GM12892 (cell line): ENCODE measurements at regions not wholly inside any gene's neighbourhood (a gene's known extent, or its start where the extent isn't known, plus 50 kb on each side); places are given as distances from the start of the nearest gene placed in this dataset.

Experiments
- POLR2A ChIP-seq: IDR thresholded peaks from 2 replicates; pipeline ENCODE4 v1.6.1; 2011; ENCODE audit warnings: low read depth, low read length, control low read depth
- TAF1 ChIP-seq: IDR thresholded peaks from 2 replicates; pipeline ENCODE4 v1.6.1; 2011; ENCODE audit warnings: low read depth, mild to moderate bottlenecking, control low read depth, low read length, borderline replicate concordance

DNA sequence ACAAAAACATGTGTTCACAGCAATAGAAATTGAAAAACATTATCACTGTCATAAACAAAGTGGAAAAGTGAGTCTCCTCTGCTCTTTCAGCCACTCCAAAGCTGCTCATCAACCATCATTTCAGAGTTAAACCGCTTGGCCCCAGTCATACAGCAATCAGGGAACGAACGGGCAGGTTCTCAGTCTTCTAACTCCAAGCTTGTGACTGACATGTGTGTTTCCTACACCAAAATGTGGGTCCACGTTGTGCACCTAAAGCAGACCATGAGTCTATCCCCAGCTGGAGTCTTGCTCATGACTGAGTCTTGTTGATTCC, 582.6 kb upstream of the ID2 start:
- TF ChIP-seq POLR2A: no peak
- no peak for TF ChIP-seq TAF1
